ENCODE measurements at regions not wholly inside any gene's neighbourhood (a gene's known extent, or its start where the extent isn't known, plus 50 kb on each side); places are given as distances from the start of the nearest gene placed in this dataset.

GRCh38 chr17:53932386-53932785 lies 109.7 kb downstream of the KIF2B start:
- no peak for TF ChIP-seq CTCF (IDR thresholded peaks at IDR 0.05)
- TF ChIP-seq POLR2AphosphoS5 (IDR thresholded peaks at IDR 0.05): no peak
- TF ChIP-seq POLR2A (IDR thresholded peaks at IDR 0.05): no peak
- TF ChIP-seq EP300 (IDR thresholded peaks at IDR 0.05): no peak
